HG03457 (cell line): ENCODE measurements at regions not wholly inside any gene's neighbourhood (a gene's known extent, or its start where the extent isn't known, plus 50 kb on each side); places are given as distances from the start of the nearest gene placed in this dataset.
"Not testable (repeated sequence)": the region's sequence is repeated elsewhere in the genome, so short reads cannot be mapped to it uniquely, and the experiment has no call there.

Experiments used
- ATAC-seq: cut with Tn5 transposase; IDR thresholded peaks from one replicate; pipeline ENCODE4 v1.9.1; 2021; ENCODE audit warnings: moderate number of reproducible peaks; ENCODE audit not compliant: unreplicated experiment

- no peak for ATAC-seq
Observed at GRCh38 chr14:105690671-105691070, 164.3 kb downstream of the TMEM121 start.

- not testable (repeated sequence) for ATAC-seq
Observed at GRCh38 chr14:105691321-105692109, 165.1 kb downstream of the TMEM121 start.

- not testable (repeated sequence) for ATAC-seq
Observed at GRCh38 chr14:105692110-105692685, 165.8 kb downstream of the TMEM121 start.

- no peak for ATAC-seq
Observed at GRCh38 chr14:105694961-105695360, 168.6 kb downstream of the TMEM121 start.

- peak; percentile 37 for ATAC-seq
Observed at GRCh38 chr14:105696388-105696787, 170.0 kb downstream of the TMEM121 start.

- not testable (repeated sequence) for ATAC-seq
Observed at GRCh38 chr14:105697414-105697813, 171.0 kb downstream of the TMEM121 start.

- not testable (repeated sequence) for ATAC-seq
Observed at GRCh38 chr14:105697955-105698354, 171.6 kb downstream of the TMEM121 start.

GRCh38 chr14:105698940-105699556 is 172.7 kb downstream of the TMEM121 start:
- not testable (repeated sequence) for ATAC-seq

- not testable (repeated sequence) for ATAC-seq
Observed at GRCh38 chr14:105699706-105700105, 173.3 kb downstream of the TMEM121 start.

- ATAC-seq: not testable (repeated sequence)
Observed at GRCh38 chr14:105700146-105700545, 173.8 kb downstream of the TMEM121 start.

GRCh38 chr14:105700622-105701288 is 174.4 kb downstream of the TMEM121 start:
- peak; percentile 37 for ATAC-seq

- ATAC-seq: no peak
Observed at GRCh38 chr14:105701456-105702274, 175.3 kb downstream of the TMEM121 start.

GRCh38 chr14:105702275-105702817 is 176.0 kb downstream of the TMEM121 start:
- ATAC-seq: no peak

GRCh38 chr14:105703044-105703665 is 176.8 kb downstream of the TMEM121 start:
- not testable (repeated sequence) for ATAC-seq

GRCh38 chr14:105704091-105704490 is 177.7 kb downstream of the TMEM121 start:
- not testable (repeated sequence) for ATAC-seq

- not testable (repeated sequence) for ATAC-seq
Observed at GRCh38 chr14:105704492-105704891, 178.1 kb downstream of the TMEM121 start.

- ATAC-seq: not testable (repeated sequence)
Observed at GRCh38 chr14:105705512-105705861, 179.1 kb downstream of the TMEM121 start.

GRCh38 chr14:105705862-105706700 is 179.7 kb downstream of the TMEM121 start:
- not testable (repeated sequence) for ATAC-seq

GRCh38 chr14:105706701-105707019 is 180.3 kb downstream of the TMEM121 start:
- not testable (repeated sequence) for ATAC-seq
